Liver (tissue), 8 donors: ENCODE measurements at regions not wholly inside any gene's neighbourhood (a gene's known extent, or its start where the extent isn't known, plus 50 kb on each side); places are given as distances from the start of the nearest gene placed in this dataset.

Experiments used
- DNase-seq: peaks from one replicate; pipeline ENCODE4 v3.0.0-alpha.2; 2017; ENCODE audit warnings: low spot score
- H3K27ac ChIP-seq, 2 donors: one replicate each; pipeline ENCODE4 v1.7.0; 2013; ENCODE audit warnings: inconsistent platforms in 2 of 2, low read length in 2 of 2, control low read depth in 1 of 2, low read depth in 1 of 2, mild to moderate bottlenecking in 1 of 2
- H3K27me3 ChIP-seq, 4 donors: one replicate each; pipeline versions ENCODE4 v1.6.1 to v1.7.0; 2013; ENCODE audit warnings: low read length in 3 of 4, inconsistent platforms in 1 of 4, mild to moderate bottlenecking in 1 of 4, moderate library complexity in 1 of 4; ENCODE audit not compliant: control insufficient read depth in 4 of 4, insufficient read depth in 4 of 4
- H3K36me3 ChIP-seq, 4 donors: one replicate each; pipeline versions ENCODE4 v1.6.1 to v1.7.0; 2013; ENCODE audit warnings: low read length in 3 of 4, mild to moderate bottlenecking in 3 of 4, low read depth in 1 of 4, moderate library complexity in 1 of 4; ENCODE audit not compliant: control insufficient read depth in 4 of 4, insufficient read depth in 3 of 4
- H3K4me1 ChIP-seq, 4 donors: one replicate each; pipeline versions ENCODE4 v1.6.1 to v1.7.0; 2013; ENCODE audit warnings: low read length in 3 of 4, mild to moderate bottlenecking in 3 of 4, moderate library complexity in 1 of 4; ENCODE audit not compliant: control insufficient read depth in 4 of 4, insufficient read depth in 4 of 4
- H3K4me3 ChIP-seq, 3 donors: one replicate each; pipeline versions ENCODE4 v1.6.1 to v1.7.0; 2013; ENCODE audit warnings: low read length in 3 of 3, control low read depth in 1 of 3, low read depth in 1 of 3, mild to moderate bottlenecking in 1 of 3
- H3K9ac ChIP-seq, 2 donors: one replicate each; pipeline ENCODE4 v1.7.0; 2013; ENCODE audit warnings: low read length in 2 of 2, mild to moderate bottlenecking in 2 of 2, moderate library complexity in 2 of 2, control low read depth in 1 of 2, low read depth in 1 of 2
- H3K9me3 ChIP-seq, 4 donors: one replicate each; pipeline versions ENCODE4 v1.6.1 to v1.7.0; 2013; ENCODE audit warnings: low read length in 3 of 4; ENCODE audit not compliant: control insufficient read depth in 4 of 4
- ATF3 ChIP-seq: IDR thresholded peaks from 2 replicates; pipeline ENCODE4 v1.6.1; 2016; ENCODE audit warnings: antibody characterized with exemption
- CTCF ChIP-seq: fragments of 150-350 bp; IDR thresholded peaks from 2 replicates; pipeline ENCODE4 v1.5.1; 2017; ENCODE audit warnings: improper control_type of control experiment, low read depth, low read length; ENCODE audit not compliant: missing input control
- EGR1 ChIP-seq, 2 donors: IDR thresholded peaks; 2 replicates each; pipeline ENCODE4 v1.6.1; 2016 to 2018; ENCODE audit warnings: antibody characterized with exemption in 2 of 2, low read depth in 2 of 2
- FOXA2 ChIP-seq: IDR thresholded peaks from 2 replicates; pipeline ENCODE4 v1.6.1; 2016; ENCODE audit warnings: antibody characterized with exemption
- GABPA ChIP-seq, 2 donors: IDR thresholded peaks in 1 of 2; conservative IDR thresholded peaks in 1 of 2; 2 replicates each; pipeline ENCODE4 v1.6.1; 2016; ENCODE audit warnings: antibody characterized with exemption in 2 of 2, mild to moderate bottlenecking in 1 of 2, moderate library complexity in 1 of 2
- HNF4A ChIP-seq, 2 donors: conservative IDR thresholded peaks; 2 replicates each; pipeline ENCODE4 v1.6.1; 2016; ENCODE audit warnings: antibody characterized with exemption in 2 of 2, mild to moderate bottlenecking in 2 of 2
- HNF4G ChIP-seq: IDR thresholded peaks from 2 replicates; pipeline ENCODE4 v1.6.1; 2016; ENCODE audit warnings: antibody characterized with exemption
- JUND ChIP-seq, 2 donors: IDR thresholded peaks; 2 replicates each; pipeline ENCODE4 v1.6.1; 2016; ENCODE audit warnings: antibody characterized with exemption in 2 of 2
- MAX ChIP-seq: IDR thresholded peaks from 2 replicates; pipeline ENCODE4 v1.6.1; 2016; ENCODE audit warnings: antibody characterized with exemption
- NR2F2 ChIP-seq: IDR thresholded peaks from 2 replicates; pipeline ENCODE4 v1.6.1; 2016; ENCODE audit warnings: antibody characterized with exemption
- RAD21 ChIP-seq, 2 donors: IDR thresholded peaks; 2 replicates each; pipeline ENCODE4 v1.6.1; 2016; ENCODE audit warnings: antibody characterized with exemption in 2 of 2, mild to moderate bottlenecking in 2 of 2
- REST ChIP-seq: IDR thresholded peaks from 2 replicates; pipeline ENCODE4 v1.6.1; 2016; ENCODE audit warnings: antibody characterized with exemption, mild to moderate bottlenecking
- SP1 ChIP-seq: IDR thresholded peaks from 2 replicates; pipeline ENCODE4 v1.6.1; 2018; ENCODE audit warnings: antibody characterized with exemption, mild to moderate bottlenecking
- TAF1 ChIP-seq: conservative IDR thresholded peaks from 2 replicates; pipeline ENCODE4 v1.6.1; 2016; ENCODE audit warnings: antibody characterized with exemption, mild to moderate bottlenecking
- ZBTB33 ChIP-seq: IDR thresholded peaks from 2 replicates; pipeline ENCODE4 v1.6.1; 2016; ENCODE audit warnings: antibody characterized with exemption
- WGBS: extraction: QIAGEN DNeasy Blood & Tissue Kit; methylation state at CpG from one replicate; pipeline ENCODE4 v1.1.7; 2013; 5-methylcytosine and 5-hydroxymethylcytosine counted together
- donor health status: healthy.
- donor health status: healthy.
- donor health status: healthy.
- donor health status: healthy.
- donor health status: healthy.

- no peaks in the 10 kb centered on the region for H3K27me3 ChIP-seq
- 60% methylated on average over 2 of the region's 2 CpGs for WGBS
- no peak overlapping the region for H3K9ac ChIP-seq
- no peaks in the 10 kb centered on the region for H3K4me1 ChIP-seq
- no peak overlapping the region for H3K27ac ChIP-seq
- TF ChIP-seq GABPA (IDR thresholded peaks at IDR 0.05 in 1 of 2, conservative IDR thresholded peaks at IDR 0.05 in 1 of 2) (no peak), RAD21 (IDR thresholded peaks at IDR 0.05) (no peak), JUND (IDR thresholded peaks at IDR 0.05) (no peak), FOXA2 (no peak), ATF3 (no peak), NR2F2 (no peak), HNF4G (no peak), MAX (no peak)
- H3K9me3 ChIP-seq = no peaks in the 10 kb centered on the region
- H3K36me3 ChIP-seq = no peaks in the 10 kb centered on the region
- DNase-seq = no peak
- no peak overlapping the region for H3K4me3 ChIP-seq
Measured at GRCh38 chr4:15299627-15300026, 128.2 kb upstream of the C1QTNF7 start.

- no peak for DNase-seq
- H3K36me3 ChIP-seq = no peaks in the 10 kb centered on the region
- WGBS = 51% methylated on average over 2 of the region's 2 CpGs
- peaks cover 0 to under 1% (median 0%) of the 10 kb centered on the region in 4 donors for H3K9me3 ChIP-seq
- H3K4me1 ChIP-seq = no peaks in the 10 kb centered on the region
- H3K27me3 ChIP-seq = peaks cover 0 to 4% (median 0%) of the 10 kb centered on the region in 4 donors
- no peak overlapping the region for H3K4me3 ChIP-seq
- no peak for TF ChIP-seq EGR1 (IDR thresholded peaks at IDR 0.05; ENCODE audit: low read depth in 2 of 2)
- TF ChIP-seq CTCF = no peak
- TF ChIP-seq JUND (IDR thresholded peaks at IDR 0.05) = no peak
- TF ChIP-seq HNF4A (conservative IDR thresholded peaks at IDR 0.05) = no peak
- TF ChIP-seq FOXA2 = no peak
- TF ChIP-seq REST = no peak
- no peak for TF ChIP-seq GABPA (IDR thresholded peaks at IDR 0.05 in 1 of 2, conservative IDR thresholded peaks at IDR 0.05 in 1 of 2)
- TF ChIP-seq TAF1 = no peak
- no peak for TF ChIP-seq MAX
- TF ChIP-seq ZBTB33 = no peak
- TF ChIP-seq SP1 = no peak
- H3K27ac ChIP-seq = no peak overlapping the region
- no peak overlapping the region for H3K9ac ChIP-seq
Measured at GRCh38 chr4:15303052-15303641, 124.7 kb upstream of the C1QTNF7 start.
